HepG2 (cell line): ENCODE measurements at regions not wholly inside any gene's neighbourhood (a gene's known extent, or its start where the extent isn't known, plus 50 kb on each side); places are given as distances from the start of the nearest gene placed in this dataset.

Experiments used
- ATAC-seq: fragments of 200-7000 bp; cut with Tn5 transposase; 3 replicates; pipeline ENCODE4 v1.9.1; 2020; ENCODE audit warnings: mild to moderate bottlenecking, moderate library complexity
- BruUV-seq: library from RNA; stranded (reverse); fragments of 400-500 nt; replicated peaks from 2 replicates; lab custom pipeline; 2021; lab: Mats Ljungman, UMichigan
- CTCF ChIA-PET: fragments of 300-600 bp; formaldehyde crosslinking; extraction: SDS; loops from one replicate; lab custom pipeline; 2021; ENCODE audit warnings: low total read pairs, inconsistent platforms, low intra/inter-chr PET ratio; lab: Yijun Ruan, JAX
- POLR2A ChIA-PET: fragments of 350-600 bp; sonication (Branson Sonifier 250); formaldehyde crosslinking; loops from one replicate; lab custom pipeline; 2020; ENCODE audit warnings: antibody characterized with exemption, inconsistent platforms; lab: Yijun Ruan, JAX
- DNase-seq: peaks from one replicate; pipeline ENCODE4 v3.0.0-alpha.2; 2015; ENCODE audit warnings: low spot score
- FAIRE-seq: peaks from 3 replicates; lab custom pipeline; 2011; peaks lifted over from hg19 to GRCh38; lab: Jason Lieb, UNC
- H2AFZ ChIP-seq: one replicate; pipeline ENCODE4 v1.6.1; 2011; ENCODE audit warnings: low read length, inconsistent platforms
- H3K27ac ChIP-seq: fragments of 300-600 bp; 3 replicates; pipeline ENCODE4 v1.8.0; 2011; ENCODE audit warnings: mixed run types, mild to moderate bottlenecking, mixed read lengths, low read length, inconsistent platforms; ENCODE audit not compliant: insufficient read depth; ENCODE audit errors: extremely low read length
- H3K27me3 ChIP-seq, 2 experiments: fragments of 200-600 bp in 1 of 2; 2 replicates in 1 of 2; 3 replicates in 1 of 2; pipeline versions ENCODE4 v1.6.0 to v1.8.0; 2011; ENCODE audit warnings: low read length in 2 of 2, mild to moderate bottlenecking in 2 of 2, moderate library complexity in 2 of 2, inconsistent platforms in 1 of 2; ENCODE audit not compliant: insufficient read depth in 2 of 2, control insufficient read depth in 1 of 2
- H3K36me3 ChIP-seq, 2 experiments: fragments of 200-600 bp in 1 of 2; replicated peaks in 1 of 2; 2 replicates in 1 of 2; 3 replicates in 1 of 2; pipeline versions ENCODE4 v1.5.1 to v1.8.0; 2011; ENCODE audit warnings: low read length in 2 of 2, inconsistent platforms in 1 of 2; ENCODE audit not compliant: insufficient read depth in 2 of 2, control insufficient read depth in 1 of 2
- H3K4me1 ChIP-seq: 2 replicates; pipeline ENCODE4 v1.5.1; 2012; ENCODE audit warnings: low read length, inconsistent platforms; ENCODE audit not compliant: insufficient read depth
- H3K4me2 ChIP-seq: 2 replicates; pipeline ENCODE4 v1.6.0; 2011; ENCODE audit warnings: low read depth, low read length, inconsistent platforms
- H3K4me3 ChIP-seq, 3 experiments: fragments of 200-600 bp in 1 of 3; sonication (generic), shearing (Covaris generic) in 1 of 3; replicated peaks in 1 of 3; 2 replicates each; pipeline ENCODE4 v1.5.1; 2011 to 2016; ENCODE audit warnings: low read length in 3 of 3, inconsistent platforms in 2 of 3, low read depth in 2 of 3, mild to moderate bottlenecking in 2 of 3, control low read depth in 1 of 3, mixed read lengths in 1 of 3; ENCODE audit not compliant: insufficient read depth in 1 of 3
- H3K79me2 ChIP-seq: one replicate; pipeline ENCODE4 v1.6.1; 2011; ENCODE audit warnings: low read length, inconsistent platforms; ENCODE audit not compliant: insufficient read depth
- H3K9ac ChIP-seq: 2 replicates; pipeline ENCODE4 v1.6.0; 2011; ENCODE audit warnings: mild to moderate bottlenecking, low read depth, low read length, inconsistent platforms; ENCODE audit not compliant: insufficient read depth
- H3K9me3 ChIP-seq: 2 replicates; pipeline ENCODE4 v1.5.1; 2012; ENCODE audit warnings: mild to moderate bottlenecking, low read length
- H4K20me1 ChIP-seq: 2 replicates; pipeline ENCODE4 v1.6.0; 2011; ENCODE audit warnings: inconsistent platforms, mild to moderate bottlenecking, low read length, moderate library complexity; ENCODE audit not compliant: insufficient read depth
- ATF3 ChIP-seq: sonication (generic); formaldehyde crosslinking; IDR thresholded peaks from 2 replicates; pipeline ENCODE4 v1.4.0; 2020; ENCODE audit warnings: missing genetic modification reagents
- ATF6 ChIP-seq: sonication (generic); formaldehyde crosslinking; conservative IDR thresholded peaks from 2 replicates; pipeline ENCODE4 v1.4.0; 2020; ENCODE audit warnings: missing genetic modification reagents
- ETV6 ChIP-seq: sonication (generic); formaldehyde crosslinking; conservative IDR thresholded peaks from 2 replicates; pipeline ENCODE4 v1.4.0; 2020; ENCODE audit warnings: missing genetic modification reagents
- JDP2 ChIP-seq: sonication (generic); formaldehyde crosslinking; IDR thresholded peaks from 2 replicates; pipeline ENCODE4 v1.8.1; 2022; ENCODE audit warnings: missing genetic modification reagents, borderline replicate concordance
- MAZ ChIP-seq, 2 experiments: sonication (generic) in 1 of 2; formaldehyde crosslinking in 1 of 2; IDR thresholded peaks; 2 replicates each; pipeline versions ENCODE4 v1.5.0 to v1.6.1; 2012 to 2020; ENCODE audit warnings: low read depth in 2 of 2, mild to moderate bottlenecking in 2 of 2, borderline replicate concordance in 1 of 2, improper control_type of control experiment in 1 of 2, low read length in 1 of 2, missing genetic modification reagents in 1 of 2, moderate library complexity in 1 of 2
- NFATC3 ChIP-seq: sonication (generic); formaldehyde crosslinking; IDR thresholded peaks from 2 replicates; pipeline ENCODE4 v1.5.1; 2020; ENCODE audit warnings: mild to moderate bottlenecking, missing genetic modification reagents
- NKX3-1 ChIP-seq: sonication (generic); formaldehyde crosslinking; IDR thresholded peaks from 2 replicates; pipeline ENCODE4 v1.5.0; 2020; ENCODE audit warnings: missing genetic modification reagents
- PAX8 ChIP-seq: sonication (generic); formaldehyde crosslinking; IDR thresholded peaks from 2 replicates; pipeline ENCODE4 v1.8.0; 2022; ENCODE audit warnings: mild to moderate bottlenecking, missing genetic modification reagents, borderline replicate concordance
- PCBP2 ChIP-seq: fragments of 200-400 bp; formaldehyde crosslinking; optimal IDR thresholded peaks from 2 replicates; pipeline ENCODE3; 2018; ENCODE audit warnings: low read length, low read depth; ENCODE audit not compliant: poor library complexity, severe bottlenecking
- POLR2A ChIP-seq, 2 experiments: IDR thresholded peaks; 2 replicates each; pipeline ENCODE4 v1.6.1; 2011; ENCODE audit warnings: low read depth in 2 of 2, low read length in 2 of 2, mild to moderate bottlenecking in 1 of 2, moderate library complexity in 1 of 2; ENCODE audit not compliant: insufficient read depth in 1 of 2
- PREB ChIP-seq: sonication (generic); formaldehyde crosslinking; IDR thresholded peaks from 2 replicates; pipeline ENCODE4 v1.4.0; 2020; ENCODE audit warnings: missing genetic modification reagents
- RFX5 ChIP-seq: IDR thresholded peaks from 2 replicates; pipeline ENCODE4 v1.6.1; 2011; ENCODE audit warnings: low read depth, low read length, improper control_type of control experiment
- SOX13 ChIP-seq, 3 experiments: fragments of 450-650 bp in 1 of 3; sonication (generic) in 1 of 3; formaldehyde crosslinking in 1 of 3; IDR thresholded peaks in 2 of 3; conservative IDR thresholded peaks in 1 of 3; 2 replicates each; pipeline versions ENCODE4 v1.5.0 to v1.6.1; 2016 to 2020; ENCODE audit warnings: antibody characterized with exemption in 1 of 3, mild to moderate bottlenecking in 1 of 3, missing compliant biosample characterization in 1 of 3, missing genetic modification reagents in 1 of 3, moderate library complexity in 1 of 3
- ZNF264 ChIP-seq: sonication (generic); formaldehyde crosslinking; IDR thresholded peaks from 2 replicates; pipeline ENCODE4 v1.4.0; 2020; ENCODE audit warnings: missing genetic modification reagents
- ZNF276 ChIP-seq: sonication (generic); formaldehyde crosslinking; IDR thresholded peaks from 2 replicates; pipeline ENCODE4 v1.4.0; 2020; ENCODE audit warnings: mild to moderate bottlenecking, low read depth, missing genetic modification reagents
- ZNF33A ChIP-seq: sonication (generic); formaldehyde crosslinking; IDR thresholded peaks from 2 replicates; pipeline ENCODE4 v1.5.1; 2020; ENCODE audit warnings: missing genetic modification reagents, mild to moderate bottlenecking, moderate library complexity, borderline replicate concordance
- ZNF550 ChIP-seq: sonication (generic); formaldehyde crosslinking; IDR thresholded peaks from 2 replicates; pipeline ENCODE4 v1.4.0; 2020; ENCODE audit warnings: mild to moderate bottlenecking, missing genetic modification reagents, borderline replicate concordance
- ZNF597 ChIP-seq: sonication (generic); formaldehyde crosslinking; IDR thresholded peaks from 2 replicates; pipeline ENCODE4 v1.5.0; 2020; ENCODE audit warnings: missing genetic modification reagents
- WGBS: methylation state at CpG from one replicate; pipeline ENCODE4 v1.1.6; 2017; ENCODE audit warnings: low lambda C conversion rate; 5-methylcytosine and 5-hydroxymethylcytosine counted together
- in situ Hi-C: cut with HindIII; loops from 2 replicates; pipeline ENCODE4 v1.10.0; 2017; ENCODE audit warnings: low pct_unique_long_range_greater_than_20kb; ENCODE audit not compliant: extremely low pct_ligation_motif_present
- intact Hi-C: fragments of 100-400 bp; cut with micrococcal nuclease; formaldehyde crosslinking; loops from one replicate; pipeline ENCODE4 v1.10.0; 2022; ENCODE audit not compliant: unreplicated experiment

- Histone ChIP-seq H3K36me3 (no peaks in the 10 kb centered on the region), H3K4me1 (no peaks in the 10 kb centered on the region), H3K4me3 (no peak overlapping the region), H2AFZ (no peak overlapping the region), H3K27ac (no peak overlapping the region), H3K9me3 (no peaks in the 10 kb centered on the region), H4K20me1 (no peaks in the 10 kb centered on the region), H3K4me2 (no peak overlapping the region), H3K79me2 (no peaks in the 10 kb centered on the region), H3K9ac (no peak overlapping the region), H3K27me3 (no peaks in the 10 kb centered on the region; a peak in 1 of 5 replicates)
- no peak for DNase-seq
- FAIRE-seq = no peak
- POLR2A ChIA-PET = no interaction called here
- CTCF ChIA-PET = no interaction called here
- in situ Hi-C loops (no loop called here), intact Hi-C loops (no loop called here)
- ATAC-seq = no peak
- 17% methylated on average over 3 of the region's 3 CpGs for WGBS
- BruUV-seq = no TSS peak
- TF ChIP-seq RFX5 (no peak), NKX3-1 (CRISPR knock-in tag) (no peak), ZNF276 (CRISPR knock-in tag) (no peak), PCBP2 (no peak), JDP2 (CRISPR knock-in tag) (no peak), ETV6 (CRISPR knock-in tag) (no peak), ATF3 (CRISPR knock-in tag) (no peak), ZNF597 (CRISPR knock-in tag) (no peak), ZNF550 (CRISPR knock-in tag) (no peak), PAX8 (CRISPR knock-in tag) (no peak), MAZ (IDR thresholded peaks at IDR 0.05; ENCODE audit: borderline replicate concordance, low read depth, low read length) (no peak), MAZ (CRISPR knock-in tag; IDR thresholded peaks at IDR 0.05; ENCODE audit: low read depth) (no peak), ZNF33A (CRISPR knock-in tag) (no peak), NFATC3 (no peak), SOX13 (IDR thresholded peaks at IDR 0.05) (no peak), SOX13 (CRISPR knock-in tag; conservative IDR thresholded peaks at IDR 0.05 in 1 of 2, IDR thresholded peaks at IDR 0.05 in 1 of 2) (no peak), PREB (CRISPR knock-in tag) (no peak), POLR2A (IDR thresholded peaks at IDR 0.05; ENCODE audit: insufficient read depth in 1 of 2, low read depth in 2 of 2, low read length in 2 of 2) (no peak), ZNF264 (CRISPR knock-in tag) (no peak), ATF6 (CRISPR knock-in tag) (no peak)
Observed at GRCh38 chr12:22991250-22991844, 366.4 kb downstream of the ETNK1 start.
